Keratinocyte (primary cell): ENCODE measurements at regions not wholly inside any gene's neighbourhood (a gene's known extent, or its start where the extent isn't known, plus 50 kb on each side); places are given as distances from the start of the nearest gene placed in this dataset.

Experiments
- CTCF ChIP-seq, 3 experiments: IDR thresholded peaks in 1 of 3; conservative IDR thresholded peaks in 1 of 3; optimal IDR thresholded peaks in 1 of 3; 2 replicates in 2 of 3; 3 replicates in 1 of 3; pipeline versions ENCODE3 to v1.5.1; 2011; ENCODE audit warnings: low read length in 3 of 3, mild to moderate bottlenecking in 3 of 3, moderate library complexity in 2 of 3, control low read depth in 1 of 3, inconsistent platforms in 1 of 3; ENCODE audit not compliant: insufficient read depth in 2 of 3; ENCODE audit errors: extremely low read depth in 1 of 3
- EZH2 ChIP-seq: IDR thresholded peaks from one replicate; pipeline ENCODE4 v1.6.1; 2012; ENCODE audit warnings: inconsistent platforms, mild to moderate bottlenecking, low read length, moderate library complexity

DNA sequence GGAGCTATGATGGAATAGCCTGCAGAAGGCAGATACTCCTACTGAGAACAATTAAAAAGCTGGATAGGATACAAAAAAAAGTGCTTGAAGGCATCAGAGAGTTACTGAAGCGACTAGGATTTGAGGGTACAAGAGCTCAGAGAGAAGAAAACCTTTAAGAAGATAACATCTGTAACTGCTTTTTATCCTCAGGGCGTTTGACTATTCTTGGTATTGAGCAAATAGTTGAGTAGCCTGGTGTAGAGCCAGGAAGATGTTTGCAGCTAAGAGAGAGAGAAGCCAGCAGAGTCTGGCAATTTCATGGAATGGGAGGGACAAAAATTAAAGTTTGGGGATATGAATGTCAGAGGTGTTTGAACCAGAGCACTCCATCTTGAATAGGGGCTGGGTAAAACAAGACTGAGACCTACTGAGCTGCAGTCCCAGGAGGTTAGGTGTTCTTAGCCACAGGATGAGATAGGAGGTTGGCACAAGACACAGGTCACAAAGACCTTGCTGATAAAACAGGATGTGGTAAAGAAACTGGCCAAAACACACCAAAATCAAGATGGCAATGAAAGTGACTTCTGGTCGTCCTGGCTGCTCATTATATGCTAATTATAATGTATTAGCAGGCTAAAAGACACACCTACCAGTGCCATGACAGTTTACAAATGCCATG is 428.8 kb downstream of the SH2D4B start:
- TF ChIP-seq EZH2 (no peak), CTCF (optimal IDR thresholded peaks at IDR 0.05 in 1 of 3, IDR thresholded peaks at IDR 0.05 in 1 of 3, conservative IDR thresholded peaks at IDR 0.05 in 1 of 3; ENCODE audit: extremely low read depth in 1 of 3, insufficient read depth in 2 of 3, low read length in 3 of 3) (no peak)
